MM.1S (cell line): ENCODE measurements at regions not wholly inside any gene's neighbourhood (a gene's known extent, or its start where the extent isn't known, plus 50 kb on each side); places are given as distances from the start of the nearest gene placed in this dataset.

ENCODE experiments used
- EZH2 ChIP-seq: fragments of 300-600 bp; sonication (generic); optimal IDR thresholded peaks from 2 replicates; pipeline ENCODE3; 2017; ENCODE audit warnings: low read depth, mild to moderate bottlenecking, antibody characterized with exemption, low read length, mixed read lengths
- TF ChIP-seq, protein P1 (sequence below): fragments of 300-600 bp; sonication (generic); IDR thresholded peaks from 2 replicates; pipeline ENCODE4 v1.5.1; 2016; ENCODE audit warnings: antibody characterized with exemption, low read length, mixed read lengths

DNA sequence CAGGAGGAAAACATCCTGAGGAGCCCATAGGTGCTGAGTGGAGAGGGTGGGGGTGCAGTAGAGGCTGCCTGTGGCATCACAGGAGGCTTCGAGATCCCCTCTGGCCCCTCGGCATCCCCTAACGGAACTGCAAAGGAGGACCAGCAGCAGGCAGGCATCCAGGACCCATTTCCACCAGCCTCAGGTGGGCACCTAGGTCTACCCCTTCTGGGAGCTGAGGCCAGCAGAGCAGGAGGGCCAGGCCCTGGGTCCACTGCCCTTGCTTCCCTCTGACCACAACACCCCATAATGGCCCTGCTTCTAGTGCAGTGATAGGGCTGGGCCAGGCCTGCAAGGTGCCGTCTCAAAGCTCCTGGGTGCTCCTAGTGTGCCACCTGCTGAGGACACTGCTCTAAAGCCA, 723.0 kb downstream of the PTPRU start:
- TF ChIP-seq, protein P1, sequence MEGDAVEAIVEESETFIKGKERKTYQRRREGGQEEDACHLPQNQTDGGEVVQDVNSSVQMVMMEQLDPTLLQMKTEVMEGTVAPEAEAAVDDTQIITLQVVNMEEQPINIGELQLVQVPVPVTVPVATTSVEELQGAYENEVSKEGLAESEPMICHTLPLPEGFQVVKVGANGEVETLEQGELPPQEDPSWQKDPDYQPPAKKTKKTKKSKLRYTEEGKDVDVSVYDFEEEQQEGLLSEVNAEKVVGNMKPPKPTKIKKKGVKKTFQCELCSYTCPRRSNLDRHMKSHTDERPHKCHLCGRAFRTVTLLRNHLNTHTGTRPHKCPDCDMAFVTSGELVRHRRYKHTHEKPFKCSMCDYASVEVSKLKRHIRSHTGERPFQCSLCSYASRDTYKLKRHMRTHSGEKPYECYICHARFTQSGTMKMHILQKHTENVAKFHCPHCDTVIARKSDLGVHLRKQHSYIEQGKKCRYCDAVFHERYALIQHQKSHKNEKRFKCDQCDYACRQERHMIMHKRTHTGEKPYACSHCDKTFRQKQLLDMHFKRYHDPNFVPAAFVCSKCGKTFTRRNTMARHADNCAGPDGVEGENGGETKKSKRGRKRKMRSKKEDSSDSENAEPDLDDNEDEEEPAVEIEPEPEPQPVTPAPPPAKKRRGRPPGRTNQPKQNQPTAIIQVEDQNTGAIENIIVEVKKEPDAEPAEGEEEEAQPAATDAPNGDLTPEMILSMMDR = no peak
- TF ChIP-seq EZH2 = no peak
